Stimulated activated CD8-positive, alpha-beta memory T cell treated with anti-CD3 and anti-CD28 coated beads, Interleukin-12 subunit alpha, Interleukin-12 subunit beta, amount 100 ng/mL, for 24 hours (primary cell): ENCODE measurements at regions not wholly inside any gene's neighbourhood (a gene's known extent, or its start where the extent isn't known, plus 50 kb on each side); places are given as distances from the start of the nearest gene placed in this dataset.

Experiments used
- DNase-seq: peaks from one replicate; pipeline ENCODE4 v3.0.0-alpha.2; 2020; ENCODE audit errors: extremely low read depth

- DNase-seq, result no peak
These were observed 52.5 kb upstream of the ARL8B start for GRCh38 chr3:5069627-5070026.

- no peak for DNase-seq
These were observed 51.0 kb upstream of the ARL8B start for GRCh38 chr3:5071061-5071460.

GRCh38 chr3:5072100-5072816, 49.8 kb upstream of the ARL8B start:
- no peak for DNase-seq
